ENCODE measurements at regions not wholly inside any gene's neighbourhood (a gene's known extent, or its start where the extent isn't known, plus 50 kb on each side); places are given as distances from the start of the nearest gene placed in this dataset.

DNA sequence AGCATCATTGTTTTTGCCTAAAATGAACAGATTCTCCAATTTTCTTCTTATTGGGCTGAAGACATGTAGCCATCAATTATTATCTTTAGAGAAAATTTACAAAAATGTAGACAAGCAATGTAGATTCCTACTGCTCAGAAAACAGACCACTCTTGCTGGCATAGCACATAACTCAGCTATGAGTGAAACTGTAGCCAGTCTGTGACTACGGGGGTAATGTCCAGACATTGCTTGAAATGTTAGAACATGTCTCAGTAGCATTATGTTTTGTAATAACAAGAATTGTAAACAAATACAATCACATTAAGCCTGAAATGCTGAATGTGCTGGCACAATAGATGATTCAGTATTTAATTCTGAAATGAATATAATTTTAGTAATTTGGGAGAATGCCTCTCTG lies 265.7 kb upstream of the KCNJ16 start:
- no peaks in the 10 kb centered on the region for H3K4me1 ChIP-seq
- in situ Hi-C loops (cut with MboI; ENCODE audit: low sequenced_read_pairs in 4 of 4) (no loop called here), intact Hi-C loops (cut with DNase I; ENCODE audit: low total_unique reads) (loop anchor here (1.0 kb wide), 1 partner anchor 36 kb away; no protein-coding TSS in a partner anchor)
- DNase-seq (no peak), ATAC-seq (no peak)
- no peak overlapping the region for H3K4me3 ChIP-seq
- no peaks in the 10 kb centered on the region for H3K27me3 ChIP-seq
- TF ChIP-seq, protein P1, sequence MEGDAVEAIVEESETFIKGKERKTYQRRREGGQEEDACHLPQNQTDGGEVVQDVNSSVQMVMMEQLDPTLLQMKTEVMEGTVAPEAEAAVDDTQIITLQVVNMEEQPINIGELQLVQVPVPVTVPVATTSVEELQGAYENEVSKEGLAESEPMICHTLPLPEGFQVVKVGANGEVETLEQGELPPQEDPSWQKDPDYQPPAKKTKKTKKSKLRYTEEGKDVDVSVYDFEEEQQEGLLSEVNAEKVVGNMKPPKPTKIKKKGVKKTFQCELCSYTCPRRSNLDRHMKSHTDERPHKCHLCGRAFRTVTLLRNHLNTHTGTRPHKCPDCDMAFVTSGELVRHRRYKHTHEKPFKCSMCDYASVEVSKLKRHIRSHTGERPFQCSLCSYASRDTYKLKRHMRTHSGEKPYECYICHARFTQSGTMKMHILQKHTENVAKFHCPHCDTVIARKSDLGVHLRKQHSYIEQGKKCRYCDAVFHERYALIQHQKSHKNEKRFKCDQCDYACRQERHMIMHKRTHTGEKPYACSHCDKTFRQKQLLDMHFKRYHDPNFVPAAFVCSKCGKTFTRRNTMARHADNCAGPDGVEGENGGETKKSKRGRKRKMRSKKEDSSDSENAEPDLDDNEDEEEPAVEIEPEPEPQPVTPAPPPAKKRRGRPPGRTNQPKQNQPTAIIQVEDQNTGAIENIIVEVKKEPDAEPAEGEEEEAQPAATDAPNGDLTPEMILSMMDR (IDR thresholded peaks at IDR 0.05 in 4 of 5, conservative IDR thresholded peaks at IDR 0.05 in 1 of 5) = no peak
- no peak for TF ChIP-seq POLR2A (IDR thresholded peaks at IDR 0.05)
- H3K9me3 ChIP-seq = no peaks in the 10 kb centered on the region
- H3K27ac ChIP-seq = no peak overlapping the region
- H3K36me3 ChIP-seq = no peaks in the 10 kb centered on the region

DNA sequence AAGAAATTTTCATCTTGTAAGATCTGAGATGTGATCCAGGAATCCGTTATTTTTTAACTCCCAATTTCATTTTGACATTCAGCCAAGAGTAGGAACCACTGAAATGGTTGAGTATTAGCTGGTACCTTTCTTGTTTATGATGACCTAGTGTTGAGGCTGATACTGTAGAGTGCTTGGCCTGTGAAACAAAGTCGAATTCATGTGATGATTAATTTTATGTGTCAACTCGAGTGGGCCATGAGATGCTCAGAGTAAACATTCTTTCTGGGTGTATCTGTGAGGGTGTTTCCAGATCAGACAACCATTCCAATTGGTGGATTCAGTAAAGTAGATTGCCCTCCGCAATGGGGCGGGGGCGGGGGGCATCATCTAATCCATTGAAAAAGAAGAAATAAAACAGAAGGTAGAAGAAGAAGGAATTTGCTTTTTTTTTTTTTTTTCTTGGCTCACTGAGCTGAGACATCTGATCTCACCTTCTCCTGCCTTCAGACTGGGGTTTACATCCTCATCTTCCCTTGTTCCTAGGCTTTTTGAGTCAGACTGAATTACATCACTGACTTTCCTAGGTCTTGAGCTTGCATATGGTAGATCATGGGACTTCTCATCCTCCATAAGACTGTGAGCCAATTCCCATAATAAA lies 264.6 kb upstream of the KCNJ16 start:
- in situ Hi-C loops (cut with MboI; ENCODE audit: low sequenced_read_pairs in 4 of 4) = no loop called here
- intact Hi-C loops (cut with DNase I; ENCODE audit: low total_unique reads) = no loop called here
- ATAC-seq = no peak

DNA sequence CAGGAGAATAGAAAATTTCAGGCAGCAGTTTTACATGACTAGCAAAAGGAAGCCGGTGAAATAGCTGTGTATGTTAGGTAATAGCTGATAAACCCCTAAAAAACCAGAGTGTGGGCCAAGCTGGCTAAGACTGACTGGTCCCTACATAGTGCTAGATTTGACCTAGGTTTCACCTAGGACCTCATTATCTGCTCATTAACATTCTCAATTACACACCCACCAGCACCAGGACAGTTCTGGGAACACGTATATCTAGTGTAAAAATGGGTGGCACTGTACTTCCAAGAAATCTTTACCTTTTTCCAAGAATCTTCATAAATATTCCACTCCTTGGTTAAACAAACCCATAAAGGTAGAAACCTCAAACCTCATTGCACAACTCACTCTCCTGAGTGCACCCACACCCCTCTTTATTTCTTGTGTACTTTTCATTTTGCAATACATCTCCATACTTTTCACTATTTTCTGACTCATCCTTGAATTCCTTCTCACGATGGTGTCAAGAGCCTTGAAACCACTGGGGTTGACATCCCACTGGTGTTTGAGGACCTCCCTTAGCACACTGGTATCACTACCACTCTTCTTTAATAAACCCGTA lies 262.7 kb upstream of the KCNJ16 start:
- Histone ChIP-seq H3K27me3 (no peaks in the 10 kb centered on the region), H3K9me3 (no peaks in the 10 kb centered on the region), H3K36me3 (no peaks in the 10 kb centered on the region), H3K4me3 (no peak overlapping the region), H3K4me1 (no peaks in the 10 kb centered on the region), H3K27ac (no peak overlapping the region)
- TF ChIP-seq, protein P1 (IDR thresholded peaks at IDR 0.05 in 4 of 5, conservative IDR thresholded peaks at IDR 0.05 in 1 of 5) = no peak
- no peak for TF ChIP-seq POLR2A (IDR thresholded peaks at IDR 0.05)
- intact Hi-C loops (cut with DNase I; ENCODE audit: low total_unique reads) = no loop called here
- ATAC-seq (no peak), DNase-seq (no peak)
- in situ Hi-C loops (cut with MboI; ENCODE audit: low sequenced_read_pairs in 4 of 4) = no loop called here

More for the DNA sequence above, 264.6 kb upstream of the KCNJ16 start:
- TF ChIP-seq, protein P1 (IDR thresholded peaks at IDR 0.05 in 4 of 5, conservative IDR thresholded peaks at IDR 0.05 in 1 of 5) = no peak
- TF ChIP-seq POLR2A (IDR thresholded peaks at IDR 0.05) = no peak
- H3K4me3 ChIP-seq = no peak overlapping the region
- no peaks in the 10 kb centered on the region for H3K4me1 ChIP-seq
- H3K27me3 ChIP-seq = no peaks in the 10 kb centered on the region
- no peaks in the 10 kb centered on the region for H3K36me3 ChIP-seq
- no peak overlapping the region for H3K27ac ChIP-seq
- DNase-seq = no peak
- H3K9me3 ChIP-seq = no peaks in the 10 kb centered on the region

DNA sequence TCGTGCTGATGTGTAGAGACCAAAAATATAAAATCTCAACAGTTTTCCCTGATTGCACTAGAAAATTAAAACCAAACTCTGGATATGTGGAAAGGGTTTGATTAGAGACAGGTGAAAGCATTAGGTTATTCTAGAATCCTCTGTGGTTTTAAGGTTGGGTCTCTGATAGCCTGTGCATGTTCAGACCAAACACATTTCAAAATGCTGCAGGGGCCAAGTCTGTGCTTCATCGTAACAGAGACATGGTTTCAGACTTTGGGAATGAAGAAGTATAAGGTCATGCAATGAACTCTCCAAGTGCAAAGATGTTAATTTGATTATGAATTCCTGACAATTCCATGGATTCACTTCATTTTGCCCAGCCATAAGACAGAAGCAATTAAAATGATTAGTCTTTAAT lies 261.0 kb upstream of the KCNJ16 start:
- in situ Hi-C loops (cut with MboI; ENCODE audit: low sequenced_read_pairs in 4 of 4) (no loop called here), intact Hi-C loops (cut with DNase I; ENCODE audit: low total_unique reads) (no loop called here)
- Histone ChIP-seq H3K9me3 (no peaks in the 10 kb centered on the region), H3K27me3 (no peaks in the 10 kb centered on the region), H3K4me1 (no peaks in the 10 kb centered on the region), H3K36me3 (no peaks in the 10 kb centered on the region), H3K27ac (no peak overlapping the region), H3K4me3 (no peak overlapping the region)
- no peak for DNase-seq
- TF ChIP-seq, protein P1 (IDR thresholded peaks at IDR 0.05 in 4 of 5, conservative IDR thresholded peaks at IDR 0.05 in 1 of 5) = no peak
- TF ChIP-seq POLR2A (IDR thresholded peaks at IDR 0.05) = no peak
- ATAC-seq = no peak
